NOMO-1 treated with DMSO at 0.1 percent for 48 hours (cell line): ENCODE measurements at regions not wholly inside any gene's neighbourhood (a gene's known extent, or its start where the extent isn't known, plus 50 kb on each side); places are given as distances from the start of the nearest gene placed in this dataset.

Experiments used
- DNase-seq: peaks from one replicate; lab custom pipeline; 2025; ENCODE audit not compliant: unreplicated experiment; lab: John Stamatoyannopoulos, UW

DNA sequence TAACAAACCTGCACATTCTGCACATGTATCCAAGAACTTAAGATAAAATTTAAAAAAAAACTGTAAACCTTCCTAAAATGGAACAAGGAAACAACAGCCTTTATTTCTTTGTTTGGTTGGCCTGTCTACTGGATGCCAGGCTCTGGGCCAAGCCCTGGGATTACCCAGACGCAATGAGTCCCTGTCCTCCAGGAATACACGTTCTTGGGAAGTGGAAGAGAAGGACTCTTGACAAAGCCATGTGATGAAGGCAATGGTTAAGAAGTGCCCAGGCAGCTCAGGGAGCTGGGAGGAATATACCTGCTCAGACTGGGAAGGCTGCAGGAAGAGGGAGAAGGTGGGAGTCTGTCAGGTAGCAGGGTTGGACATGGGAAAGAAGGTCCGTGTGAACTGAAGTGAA is 115.4 kb downstream of the AXIN2 start:
- DNase-seq: no peak

DNA sequence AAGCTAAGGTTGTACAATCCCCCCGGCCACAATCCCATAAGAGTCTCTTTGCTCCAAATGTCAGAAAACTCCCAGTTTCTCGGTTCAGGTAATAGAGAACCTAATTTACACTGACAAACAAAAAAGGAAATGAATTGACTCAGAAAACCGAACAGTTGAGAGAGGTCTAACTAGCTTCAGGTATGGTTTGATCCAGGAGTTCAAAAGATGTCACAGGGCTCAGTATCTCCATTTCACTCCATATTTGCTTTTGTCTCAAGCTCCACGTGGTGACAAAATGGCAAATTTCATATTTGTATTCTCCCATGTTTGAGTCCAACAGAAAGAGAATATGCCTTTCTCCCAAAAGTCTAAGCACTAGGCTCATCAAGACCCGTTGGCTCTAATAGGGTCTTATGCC is 117.4 kb downstream of the AXIN2 start:
- no peak for DNase-seq

DNA sequence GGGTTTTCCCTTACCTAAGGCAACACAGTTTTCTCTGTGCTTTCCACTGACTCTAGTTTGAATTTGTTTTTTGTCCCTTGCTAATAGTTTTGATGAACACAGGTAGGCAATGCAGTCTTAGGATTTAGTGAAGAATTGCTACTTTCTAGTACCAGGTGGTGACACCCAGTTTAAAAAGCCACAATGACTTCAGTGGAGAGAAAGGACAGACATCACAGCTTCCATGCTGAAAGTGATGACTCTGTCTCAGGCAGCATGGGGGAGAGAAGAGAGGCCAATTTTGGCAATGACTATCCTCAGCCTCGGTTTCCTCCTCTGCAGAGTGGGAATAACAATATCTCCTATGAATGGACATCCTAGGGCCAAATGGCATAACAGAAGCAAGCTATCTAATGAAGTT is 118.8 kb downstream of the AXIN2 start:
- no peak for DNase-seq

DNA sequence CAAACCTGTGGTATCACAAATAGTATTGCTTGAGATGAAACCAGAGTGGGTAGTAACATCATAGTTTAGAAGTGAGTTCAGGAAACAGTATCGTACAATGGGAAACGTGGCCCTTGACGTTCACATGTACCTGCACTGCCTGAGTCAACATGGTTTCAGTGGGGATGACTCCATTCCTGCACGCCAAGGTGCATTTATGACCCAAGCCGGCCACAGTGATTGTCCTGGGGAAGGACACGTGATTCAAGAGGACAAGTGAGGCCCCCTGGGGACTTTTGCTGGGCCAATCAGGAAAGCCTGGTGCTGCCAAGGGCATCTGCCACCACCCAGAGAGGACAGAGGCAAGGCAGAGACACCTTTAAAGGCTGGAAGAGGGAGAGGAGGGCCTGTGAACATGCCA is 119.2 kb downstream of the AXIN2 start:
- no peak for DNase-seq

DNA sequence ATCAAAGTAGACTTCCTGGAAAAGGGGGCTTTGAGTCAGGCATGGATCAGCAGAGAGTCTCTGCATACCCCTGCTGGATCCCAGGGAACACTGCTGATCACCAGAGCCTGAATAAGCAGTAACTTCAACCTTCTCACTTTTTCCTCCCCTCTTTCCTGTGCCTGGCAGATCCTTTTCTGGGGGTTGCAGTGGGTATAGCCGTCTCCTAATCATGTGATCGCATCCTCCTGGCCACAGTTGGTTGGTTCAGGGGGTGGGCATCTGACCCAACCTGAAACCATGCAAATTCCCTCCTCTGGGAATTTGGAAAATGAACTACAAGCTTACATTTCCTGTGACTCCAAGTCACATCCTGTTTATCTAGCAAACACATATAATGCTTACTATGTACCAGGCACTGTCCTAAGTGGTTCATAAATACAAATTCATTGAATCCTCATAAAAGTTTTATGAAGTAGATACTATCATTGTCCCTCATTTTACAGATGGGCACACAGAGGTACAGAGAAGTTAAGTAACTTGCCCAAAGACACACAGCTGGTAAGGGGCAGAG is 120.3 kb downstream of the AXIN2 start:
- no peak for DNase-seq

DNA sequence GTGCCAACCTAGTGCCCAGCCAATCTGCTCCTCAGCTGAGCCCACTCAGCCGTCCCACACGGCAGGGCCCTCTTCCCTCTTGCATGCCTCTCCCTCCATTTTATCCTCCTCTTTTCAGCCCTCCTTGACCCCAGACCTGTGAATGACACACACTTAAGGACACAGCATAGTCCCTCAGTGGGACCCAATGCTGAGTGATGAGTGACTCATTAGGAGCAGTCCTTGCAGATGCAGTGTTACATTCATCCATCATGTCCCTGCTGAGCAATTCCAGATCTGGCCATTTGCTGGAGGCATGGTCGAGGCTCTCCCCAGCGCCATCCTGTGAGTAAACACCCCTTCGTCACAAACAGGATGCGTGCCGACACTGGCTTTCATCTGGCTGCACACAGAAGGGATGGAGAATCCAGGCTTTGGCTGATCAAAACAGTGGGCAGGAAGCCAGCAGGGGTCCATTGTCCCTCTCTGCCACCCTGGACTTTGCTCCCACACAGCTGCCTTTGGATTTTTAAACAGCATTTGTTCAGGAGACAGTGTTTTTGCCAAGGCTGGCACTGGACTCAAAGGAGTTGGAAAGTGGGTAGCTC is 122.6 kb downstream of the AXIN2 start:
- DNase-seq: no peak

DNA sequence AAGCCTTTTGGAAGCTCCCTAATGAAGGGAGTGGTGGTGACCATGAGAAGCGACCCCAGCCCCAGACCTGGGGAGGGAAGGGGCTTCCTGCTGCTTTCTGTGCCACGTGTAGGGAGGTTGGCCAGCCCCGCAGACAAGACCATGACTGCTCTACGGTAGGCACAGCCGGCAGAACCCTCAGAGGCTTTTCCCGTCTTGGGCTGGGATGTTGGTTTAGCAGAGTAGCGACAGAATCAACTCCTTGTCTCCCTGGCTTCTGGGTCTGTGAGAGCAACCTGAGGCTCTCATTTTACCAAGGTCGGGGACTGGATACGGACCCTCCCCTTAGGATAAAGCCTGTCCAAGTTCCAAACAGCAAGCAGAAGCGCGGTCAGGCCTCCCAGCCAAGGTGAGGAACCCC is 123.3 kb downstream of the AXIN2 start:
- no peak for DNase-seq

DNA sequence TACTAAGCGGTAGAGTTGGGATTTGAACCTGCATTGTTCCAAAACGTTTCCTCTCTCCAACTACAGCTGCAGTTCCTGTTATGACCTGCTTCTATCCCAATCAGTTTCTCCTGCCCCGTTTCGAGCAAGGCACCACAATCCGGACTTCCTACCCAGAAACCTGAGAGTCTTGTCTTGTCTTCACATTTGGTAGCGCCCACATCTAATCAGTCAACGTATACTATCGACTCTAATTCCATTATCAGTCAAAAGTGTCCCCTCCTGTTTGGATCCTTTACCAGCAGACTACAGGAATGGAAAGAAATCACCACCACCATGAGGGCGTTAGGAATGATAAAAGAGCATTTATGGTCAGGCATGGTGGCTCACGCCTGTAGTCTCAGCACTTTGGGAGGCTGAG is 124.6 kb downstream of the AXIN2 start:
- no peak for DNase-seq

DNA sequence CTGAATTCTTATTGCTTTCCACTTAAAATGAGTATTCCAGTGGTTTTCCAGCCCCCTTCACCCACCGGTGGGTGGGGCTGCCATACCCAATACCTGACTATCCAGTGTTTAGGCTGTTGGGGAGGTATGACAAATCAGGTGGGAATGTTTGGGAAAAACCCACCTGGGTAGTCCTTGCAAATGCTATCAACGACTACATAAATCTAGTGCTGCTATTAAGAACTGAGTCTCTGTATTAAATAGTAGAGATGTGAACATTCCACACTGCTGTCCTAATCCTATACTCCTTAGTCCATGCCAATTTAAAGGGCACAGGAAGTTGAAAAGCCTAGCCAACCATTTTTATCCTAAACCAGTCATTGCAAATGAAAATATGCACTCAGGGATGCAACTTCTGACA is 126.6 kb downstream of the AXIN2 start:
- no peak for DNase-seq

DNA sequence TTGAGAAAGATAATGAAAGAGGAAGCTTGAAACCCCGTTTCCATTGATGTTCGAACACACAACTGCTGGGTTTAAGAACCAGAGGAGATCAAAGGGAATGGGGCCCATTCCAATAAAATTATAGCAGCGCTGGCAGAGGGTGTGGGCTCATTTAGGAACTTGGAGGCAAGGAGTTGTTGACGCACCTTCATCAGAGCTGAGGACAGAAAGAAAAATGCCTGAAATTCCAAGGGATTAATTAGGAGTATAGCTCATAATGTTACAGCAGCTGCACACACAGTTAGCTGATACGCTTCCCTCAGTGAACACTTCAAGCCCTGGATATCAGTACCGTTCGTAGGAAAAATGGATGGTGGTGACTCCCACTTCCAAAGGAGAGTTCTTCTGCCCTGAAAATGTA is 127.2 kb downstream of the AXIN2 start:
- no peak for DNase-seq

DNA sequence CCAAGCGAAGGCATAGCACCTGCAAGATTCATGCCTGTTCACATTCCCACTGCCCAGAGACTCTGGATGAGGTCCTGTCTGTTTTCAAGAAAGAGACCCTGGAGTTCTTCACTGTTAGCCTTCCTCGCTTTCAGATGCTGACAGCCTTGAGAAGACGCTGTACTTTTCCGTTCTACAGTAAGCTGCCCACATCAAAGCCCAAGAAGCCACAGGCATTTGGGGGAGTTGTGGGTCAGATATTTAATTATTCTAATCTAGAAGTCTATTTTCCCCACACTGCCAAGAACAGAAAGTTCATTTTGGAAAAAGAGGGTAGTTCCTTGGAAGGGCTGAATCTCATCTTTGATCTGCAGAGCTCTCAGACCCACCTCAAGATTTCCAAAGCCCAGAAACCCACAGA is 127.9 kb downstream of the AXIN2 start:
- DNase-seq: no peak

DNA sequence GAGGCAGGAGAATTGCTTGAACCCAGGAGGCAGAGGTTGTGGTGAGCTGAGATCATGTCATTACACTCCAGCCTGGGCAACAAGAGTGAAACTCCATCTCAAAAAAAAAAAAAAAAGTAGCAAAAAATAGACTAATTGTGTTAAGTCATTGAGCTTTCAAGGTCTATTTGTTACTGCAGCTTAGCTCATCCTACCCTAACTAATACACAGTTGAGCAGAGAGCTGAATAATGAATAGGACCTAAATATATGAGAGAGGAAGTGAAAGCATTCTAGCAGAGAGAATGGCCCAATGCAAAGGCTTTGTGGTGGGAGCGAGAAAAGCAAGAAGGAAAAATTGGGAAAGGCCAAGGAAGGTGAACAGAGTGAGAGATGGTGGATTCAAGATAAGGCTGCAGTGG is 128.3 kb downstream of the AXIN2 start:
- DNase-seq: no peak

DNA sequence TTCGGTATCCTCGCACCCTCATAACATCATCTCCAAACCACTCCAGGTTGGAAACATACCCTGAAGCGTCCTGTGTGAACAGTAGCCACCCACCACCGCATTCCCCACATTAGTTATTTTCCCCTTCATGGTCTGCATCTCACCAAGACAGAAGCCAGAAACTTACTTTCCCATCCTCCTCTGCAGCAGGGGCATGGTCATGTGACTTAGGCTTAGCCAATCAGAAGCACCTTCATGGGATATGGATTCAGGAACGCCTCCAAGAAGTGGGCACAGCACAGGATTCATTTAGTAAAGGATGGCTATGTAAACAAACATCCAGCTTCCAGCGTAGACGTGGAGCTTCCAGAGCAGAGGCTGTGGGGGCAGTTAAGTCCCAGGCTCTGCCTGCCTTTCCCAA is 130.3 kb downstream of the AXIN2 start:
- no peak for DNase-seq

DNA sequence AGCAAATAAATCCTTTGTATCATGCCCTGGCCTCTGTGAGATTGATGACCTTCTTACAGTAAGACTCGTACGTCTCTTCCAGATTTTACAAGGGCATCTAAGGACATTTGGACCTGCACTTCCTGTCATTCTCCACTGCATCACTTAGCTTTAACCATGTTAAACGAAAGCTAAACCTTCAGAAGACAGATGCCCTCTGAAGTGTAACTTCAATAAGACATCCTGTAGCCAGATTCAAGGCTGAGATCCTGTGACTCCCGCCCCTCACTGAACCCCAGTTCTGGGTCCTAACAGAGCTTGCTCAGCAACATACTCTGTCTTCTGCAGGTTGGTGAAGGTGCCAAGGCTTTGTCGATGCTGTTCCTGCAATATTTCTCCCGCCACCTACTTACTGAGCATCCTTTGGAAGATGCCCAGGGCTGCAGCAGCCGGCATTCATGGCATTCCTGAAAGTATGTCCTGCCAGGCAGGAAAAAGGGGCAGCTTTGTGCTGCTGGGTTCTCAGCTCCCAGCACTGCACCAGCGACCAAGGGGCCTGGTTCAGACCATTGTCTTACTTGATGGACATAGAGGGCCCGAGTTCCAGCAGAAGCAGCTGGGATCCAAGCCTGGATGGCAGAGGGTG is 131.1 kb downstream of the AXIN2 start:
- no peak for DNase-seq

DNA sequence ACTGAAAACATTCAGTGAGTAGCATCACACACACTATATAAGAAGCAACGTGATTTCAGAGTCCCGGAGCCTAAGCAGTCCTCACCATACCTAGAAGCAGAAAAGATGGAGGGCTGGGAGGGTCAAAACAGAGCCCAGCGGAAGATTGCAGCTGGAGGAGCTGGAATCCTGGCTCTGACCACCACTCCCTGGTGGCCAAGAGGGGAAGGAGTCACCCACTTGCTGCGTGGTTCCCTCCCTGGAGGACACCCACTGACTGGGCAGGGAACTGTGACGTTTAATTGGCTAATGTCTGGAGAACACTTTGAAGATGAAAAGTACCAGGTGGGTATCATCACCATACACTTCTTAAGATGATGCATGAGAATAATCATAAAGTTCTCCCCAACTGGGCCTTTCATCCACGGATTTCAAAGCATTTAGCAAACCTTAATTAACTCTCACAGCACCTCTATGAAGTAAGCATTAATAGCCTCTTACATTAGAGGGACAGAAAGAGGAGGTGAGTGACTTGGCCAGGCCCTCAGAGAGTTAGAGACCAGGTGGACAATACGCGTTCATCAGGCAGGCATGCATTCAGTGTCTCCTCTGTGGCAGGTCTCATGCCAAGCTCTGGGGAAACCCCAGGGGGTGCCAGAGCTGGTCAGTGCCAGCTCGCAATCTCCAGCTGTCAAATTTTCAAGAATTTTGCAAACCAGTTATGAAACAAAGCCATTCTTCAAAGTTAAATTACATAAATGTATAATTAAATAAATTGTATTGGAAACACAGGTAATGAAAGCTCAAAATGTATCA is 137.9 kb downstream of the AXIN2 start:
- no peak for DNase-seq

DNA sequence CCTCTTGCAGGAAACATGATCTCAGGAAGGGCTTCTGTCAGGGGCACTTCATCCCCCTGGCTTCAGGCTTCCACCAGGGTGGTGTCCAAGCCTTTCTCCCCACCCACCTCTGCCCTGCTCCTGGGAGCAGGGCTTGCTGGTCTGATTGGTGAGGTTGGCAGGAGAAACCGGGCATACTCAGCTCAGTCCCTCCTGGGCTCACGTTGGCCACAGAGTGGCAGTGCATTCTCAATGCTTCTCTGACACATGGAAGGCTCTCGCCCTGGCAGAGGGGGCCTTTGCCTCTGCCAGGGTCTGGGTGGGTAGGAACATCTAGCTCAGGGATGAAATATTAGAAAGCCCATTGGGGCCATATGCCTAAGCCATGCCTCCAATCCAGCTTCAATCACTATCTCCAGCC is 142.8 kb downstream of the AXIN2 start:
- DNase-seq: no peak

DNA sequence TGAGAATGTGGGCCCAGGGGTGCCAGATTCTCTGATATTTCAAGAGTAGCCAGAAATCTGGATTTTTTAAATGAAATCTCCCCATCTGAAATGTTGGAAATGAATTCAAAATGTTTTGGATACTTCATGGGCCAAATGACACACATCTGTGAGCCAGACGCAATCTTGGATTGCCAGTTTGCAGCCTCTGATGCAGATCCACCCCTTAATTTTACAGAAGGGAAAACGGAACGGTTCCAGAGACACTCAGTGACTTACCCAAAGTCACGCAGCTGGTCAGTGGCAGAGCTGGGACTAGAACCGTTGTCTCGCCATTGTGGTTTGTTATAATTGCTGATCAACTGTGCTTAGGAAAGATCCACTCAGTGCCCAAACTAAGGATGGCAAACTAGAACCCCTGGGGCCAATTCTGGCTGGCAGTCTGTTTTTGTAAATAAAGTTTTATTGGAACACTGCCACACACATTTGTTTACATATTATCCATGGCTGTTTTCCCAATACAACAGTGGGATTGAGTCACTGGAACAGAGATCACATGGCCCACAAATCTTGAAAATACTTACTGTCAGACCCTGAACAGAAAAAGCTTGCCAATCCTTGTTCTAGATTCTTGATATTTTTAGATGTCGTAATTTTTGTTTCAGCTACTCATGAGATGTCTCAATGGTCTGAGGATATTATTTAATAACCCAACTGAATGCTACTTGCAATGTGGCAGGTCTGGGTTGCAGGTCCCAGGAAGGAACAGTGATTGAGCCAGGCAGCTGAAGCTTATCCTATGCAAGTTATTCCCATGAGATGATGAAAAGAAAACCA is 143.8 kb downstream of the AXIN2 start:
- DNase-seq: no peak

DNA sequence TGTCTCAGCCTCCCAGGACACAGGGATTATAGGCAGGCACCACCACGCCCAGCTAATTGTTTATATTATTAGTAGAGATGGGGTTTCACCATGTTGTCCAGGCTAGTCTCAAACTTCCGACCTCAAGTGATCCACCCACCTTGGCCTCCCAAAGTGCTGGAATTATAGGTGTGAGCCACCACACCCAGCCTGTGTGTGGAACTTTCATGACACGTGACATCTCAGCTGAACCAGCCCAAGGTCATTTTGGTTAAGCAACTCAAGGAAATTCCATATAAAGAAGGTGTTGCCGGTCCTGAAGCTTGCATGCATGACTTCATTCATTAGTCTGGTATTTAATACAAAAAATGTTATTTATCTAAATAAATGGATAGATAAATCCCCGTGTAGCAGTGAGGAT is 145.5 kb downstream of the AXIN2 start:
- DNase-seq: no peak

DNA sequence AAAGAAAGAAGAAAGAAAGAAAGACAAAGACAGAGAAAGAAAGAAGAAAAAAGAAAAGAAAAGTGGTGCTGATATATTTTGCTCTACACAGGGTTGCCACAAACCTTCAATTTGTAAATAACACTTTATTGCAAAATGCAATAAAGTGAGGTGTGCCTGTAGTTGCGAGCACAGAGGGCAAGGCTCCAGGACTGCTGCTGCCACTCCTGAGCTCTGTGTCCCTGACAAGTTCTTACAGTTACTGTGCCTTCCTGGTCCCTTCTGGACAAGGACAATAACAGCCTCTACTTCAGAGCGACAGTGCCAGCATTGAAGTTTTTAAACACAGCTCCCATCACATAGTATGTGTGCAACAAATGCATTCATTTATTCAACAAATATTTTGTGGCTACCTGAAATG is 148.1 kb downstream of the AXIN2 start:
- DNase-seq: no peak

DNA sequence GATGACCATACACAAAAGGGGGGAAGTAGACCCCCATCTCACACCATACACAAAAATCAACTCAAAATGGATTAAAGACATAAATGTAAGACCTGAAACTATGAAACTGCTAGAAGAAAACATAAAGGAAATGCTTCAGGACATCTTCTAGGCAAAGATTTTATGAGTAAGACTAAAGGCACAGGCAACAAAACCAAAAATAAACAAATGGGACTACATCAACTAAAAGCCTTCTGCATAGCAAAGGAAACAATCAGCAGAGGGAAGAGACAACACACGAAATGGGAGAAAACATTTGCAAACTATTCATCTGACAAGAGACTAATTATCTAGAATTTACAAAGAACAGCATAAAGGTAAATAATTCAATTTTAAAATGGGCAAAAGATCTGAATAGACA is 152.1 kb downstream of the AXIN2 start:
- DNase-seq: no peak

DNA sequence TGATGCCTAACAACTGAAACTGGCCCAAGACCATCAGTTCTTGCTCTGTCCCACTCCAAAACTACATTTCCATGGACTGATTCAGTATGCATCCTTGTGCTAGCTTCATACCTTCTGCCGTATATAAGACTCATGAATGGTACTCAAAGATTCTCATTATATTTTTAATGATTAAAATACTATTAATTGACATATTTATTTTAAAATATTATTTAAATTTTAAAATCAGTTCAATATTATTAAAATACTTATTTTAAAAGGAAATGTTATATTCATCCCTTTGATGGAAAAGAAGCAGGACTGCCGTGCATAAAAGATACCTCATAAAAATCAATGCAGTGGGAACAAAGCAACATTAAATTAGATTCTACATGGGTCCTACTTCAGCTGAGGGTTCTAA is 153.4 kb downstream of the AXIN2 start:
- no peak for DNase-seq
